Nephron (organoid): ENCODE measurements at regions not wholly inside any gene's neighbourhood (a gene's known extent, or its start where the extent isn't known, plus 50 kb on each side); places are given as distances from the start of the nearest gene placed in this dataset.

Source experiments
- H3K27ac Mint-ChIP-seq, 3 experiments: 2 replicates each; pipeline ENCODE4 v1.8.0; 2020; ENCODE audit warnings: mixed read lengths in 3 of 3, mild to moderate bottlenecking in 2 of 3, moderate library complexity in 1 of 3
- H3K27me3 Mint-ChIP-seq: 2 replicates; pipeline ENCODE4 v1.8.0; 2021; ENCODE audit warnings: low read depth, mild to moderate bottlenecking, moderate library complexity, mixed read lengths
- H3K36me3 Mint-ChIP-seq: 2 replicates; pipeline ENCODE4 v1.8.0; 2020; ENCODE audit warnings: low read depth, mixed read lengths
- H3K4me1 Mint-ChIP-seq: 2 replicates; pipeline ENCODE4 v1.8.0; 2020; ENCODE audit warnings: mixed read lengths
- H3K4me3 Mint-ChIP-seq, 3 experiments: 2 replicates each; pipeline ENCODE4 v1.8.0; 2020; ENCODE audit warnings: mild to moderate bottlenecking in 3 of 3, mixed read lengths in 3 of 3, moderate library complexity in 2 of 3
- H3K9me3 Mint-ChIP-seq: 2 replicates; pipeline ENCODE4 v1.8.0; 2020; ENCODE audit warnings: mixed read lengths
- CTCF ChIP-seq, 3 experiments: fragments of 200-600 bp; sonication (generic); IDR thresholded peaks; one replicate each; pipeline ENCODE4 v1.5.0; 2021; ENCODE audit warnings: antibody characterized with exemption in 3 of 3; ENCODE audit not compliant: unreplicated experiment in 3 of 3

DNA sequence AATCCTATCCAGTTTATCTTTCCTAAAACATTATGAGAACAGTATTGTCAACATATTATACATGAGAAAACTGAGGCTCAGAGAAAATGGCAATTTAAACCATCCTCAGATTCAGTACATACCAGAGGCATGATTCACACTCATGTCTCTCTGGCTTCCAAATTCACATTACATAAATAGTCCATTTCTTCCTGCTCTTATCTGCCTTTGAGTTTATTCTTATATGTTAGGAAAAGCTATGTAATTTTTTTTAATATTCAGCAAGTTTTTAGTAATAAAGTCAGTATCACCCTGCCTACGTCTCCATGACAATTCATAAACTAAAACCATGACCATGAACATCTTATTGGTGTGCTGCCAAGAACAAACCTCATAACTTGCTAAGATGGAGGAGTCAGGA, 1260.2 kb upstream of the SORCS1 start:
- no peak for TF ChIP-seq CTCF (IDR thresholded peaks at IDR 0.05; ENCODE audit: unreplicated experiment in 3 of 3)
- no peaks in the 10 kb centered on the region for H3K9me3 Mint-ChIP-seq

DNA sequence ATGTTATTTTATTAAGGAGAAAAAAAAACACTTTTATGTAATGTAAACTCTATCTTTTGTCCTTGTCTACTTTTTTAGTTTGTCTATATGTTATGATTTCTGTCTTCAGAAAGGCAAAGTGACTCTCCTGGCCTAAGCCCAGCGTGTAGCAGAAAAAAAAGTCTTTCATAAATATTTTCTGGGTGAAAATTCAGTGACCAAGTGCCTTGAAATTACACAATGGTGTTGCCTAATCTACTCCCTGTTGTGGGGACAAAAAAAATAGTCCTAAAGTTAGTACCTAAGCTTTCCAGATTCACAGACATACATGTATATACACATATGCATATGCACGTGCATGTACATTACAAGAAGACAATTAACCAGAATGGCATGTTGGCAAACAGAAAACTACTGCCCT, 1257.8 kb upstream of the SORCS1 start:
- Mint-ChIP-seq H3K27me3 (peaks cover 4% of the 10 kb centered on the region), H3K9me3 (no peaks in the 10 kb centered on the region), H3K27ac (no peak overlapping the region), H3K4me1 (peaks cover 9% of the 10 kb centered on the region), H3K36me3 (no peaks in the 10 kb centered on the region), H3K4me3 (no peak overlapping the region)
- no peak for TF ChIP-seq CTCF (IDR thresholded peaks at IDR 0.05; ENCODE audit: unreplicated experiment in 3 of 3)

More for the DNA sequence above, 1260.2 kb upstream of the SORCS1 start:
- H3K27me3 Mint-ChIP-seq, result peaks cover 3% of the 10 kb centered on the region
- peaks cover 21% of the 10 kb centered on the region for H3K4me1 Mint-ChIP-seq
- H3K4me3 Mint-ChIP-seq, result no peak overlapping the region
- H3K27ac Mint-ChIP-seq, result no peak overlapping the region
- no peaks in the 10 kb centered on the region for H3K36me3 Mint-ChIP-seq

- H3K4me3 Mint-ChIP-seq, result no peak overlapping the region
- H3K27ac Mint-ChIP-seq, result no peak overlapping the region
- no peaks in the 10 kb centered on the region for H3K36me3 Mint-ChIP-seq
- peaks cover 4% of the 10 kb centered on the region for H3K27me3 Mint-ChIP-seq
- no peaks in the 10 kb centered on the region for H3K9me3 Mint-ChIP-seq
- H3K4me1 Mint-ChIP-seq, result peaks cover 5% of the 10 kb centered on the region
- TF ChIP-seq CTCF (IDR thresholded peaks at IDR 0.05; ENCODE audit: unreplicated experiment in 3 of 3), result no peak
These were observed 1256.8 kb upstream of the SORCS1 start for GRCh38 chr10:108421266-108421665.

GRCh38 chr10:108413954-108414353, 1249.4 kb upstream of the SORCS1 start:
- TF ChIP-seq CTCF (IDR thresholded peaks at IDR 0.05; ENCODE audit: unreplicated experiment in 3 of 3), result no peak
- Mint-ChIP-seq H3K4me3 (no peak overlapping the region), H3K4me1 (no peaks in the 10 kb centered on the region)

GRCh38 chr10:108412323-108412722, 1247.8 kb upstream of the SORCS1 start:
- Mint-ChIP-seq H3K36me3 (no peaks in the 10 kb centered on the region), H3K9me3 (no peaks in the 10 kb centered on the region)
- no peak for TF ChIP-seq CTCF (IDR thresholded peaks at IDR 0.05; ENCODE audit: unreplicated experiment in 3 of 3)

More at GRCh38 chr10:108413954-108414353, 1249.4 kb upstream of the SORCS1 start:
- Mint-ChIP-seq H3K27me3 (no peaks in the 10 kb centered on the region), H3K36me3 (no peaks in the 10 kb centered on the region), H3K9me3 (no peaks in the 10 kb centered on the region), H3K27ac (no peak overlapping the region)

DNA sequence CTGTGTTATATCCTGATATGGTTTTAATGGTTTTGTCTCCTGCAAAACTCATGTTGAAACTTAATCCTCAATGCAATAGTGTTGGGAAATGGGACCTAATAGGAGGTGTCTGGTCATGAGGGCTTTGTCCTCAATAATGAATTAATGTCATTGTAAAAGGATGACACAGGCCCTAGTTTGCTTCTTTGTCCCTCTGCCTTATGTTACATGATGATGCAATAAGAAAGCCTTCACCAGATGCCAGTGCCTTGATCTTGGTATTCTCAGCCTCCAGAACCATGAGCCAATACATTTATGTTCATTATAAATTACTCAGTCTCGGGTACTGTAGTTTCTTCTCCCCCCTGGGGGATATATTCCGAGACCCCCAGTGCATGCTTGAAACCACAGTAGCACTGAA, 1247.4 kb upstream of the SORCS1 start:
- TF ChIP-seq CTCF (IDR thresholded peaks at IDR 0.05; ENCODE audit: unreplicated experiment in 3 of 3), result no peak
- Mint-ChIP-seq H3K27me3 (no peaks in the 10 kb centered on the region), H3K27ac (no peak overlapping the region), H3K36me3 (no peaks in the 10 kb centered on the region), H3K9me3 (no peaks in the 10 kb centered on the region), H3K4me3 (no peak overlapping the region), H3K4me1 (no peaks in the 10 kb centered on the region)

More at GRCh38 chr10:108412323-108412722, 1247.8 kb upstream of the SORCS1 start:
- Mint-ChIP-seq H3K27me3 (no peaks in the 10 kb centered on the region), H3K27ac (no peak overlapping the region), H3K4me3 (no peak overlapping the region), H3K4me1 (no peaks in the 10 kb centered on the region)
